Retinal pigment epithelial cell (primary cell): ENCODE measurements at regions not wholly inside any gene's neighbourhood (a gene's known extent, or its start where the extent isn't known, plus 50 kb on each side); places are given as distances from the start of the nearest gene placed in this dataset.

Experiments used
- DNase-seq: peaks from one replicate; pipeline ENCODE4 v3.0.0-alpha.2; 2010; ENCODE audit warnings: low read depth
- H3K4me3 ChIP-seq: 2 replicates; pipeline ENCODE4 v1.5.1; 2011; ENCODE audit warnings: mild to moderate bottlenecking, low read length, control low read depth, moderate library complexity
- TF ChIP-seq, protein P1 (sequence below): conservative IDR thresholded peaks from 2 replicates; pipeline ENCODE4 v1.5.1; 2011; ENCODE audit warnings: low read depth, low read length, control low read depth, inconsistent platforms

DNA sequence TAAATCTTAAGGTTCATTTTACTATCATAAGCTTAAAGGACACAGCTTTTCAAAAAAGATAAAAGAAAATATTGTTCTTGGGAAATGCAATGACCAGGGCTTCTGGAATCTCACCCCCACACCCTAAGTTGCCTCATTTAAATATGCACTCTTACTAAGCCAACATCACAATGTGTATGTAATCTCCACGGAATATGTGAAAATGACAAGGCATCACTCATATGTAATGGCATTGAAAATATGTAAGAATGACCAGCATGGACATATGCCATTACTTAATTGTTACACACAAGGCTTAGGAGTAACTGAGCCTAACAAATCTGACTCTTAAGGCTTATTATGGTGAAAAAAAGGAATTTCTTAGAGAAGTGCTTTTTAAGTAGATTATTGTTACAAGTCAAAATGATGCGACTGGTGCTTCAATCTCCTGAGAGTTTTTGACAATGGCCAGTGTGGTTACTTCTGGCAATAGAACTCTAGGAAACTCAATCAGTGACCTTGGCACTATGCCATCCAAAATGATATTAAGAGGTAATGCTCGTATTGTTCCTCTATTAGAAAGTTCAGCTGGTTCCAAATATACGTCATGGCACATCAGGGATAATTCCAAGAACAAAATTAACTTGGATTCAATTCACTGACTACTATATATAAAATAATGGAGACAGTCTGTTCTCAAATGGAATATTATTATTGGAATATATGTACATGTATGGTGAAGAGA is 290.0 kb upstream of the PLSCR5 start:
- no peak overlapping the region for H3K4me3 ChIP-seq
- peak; percentile 75 for DNase-seq
- TF ChIP-seq, protein P1, sequence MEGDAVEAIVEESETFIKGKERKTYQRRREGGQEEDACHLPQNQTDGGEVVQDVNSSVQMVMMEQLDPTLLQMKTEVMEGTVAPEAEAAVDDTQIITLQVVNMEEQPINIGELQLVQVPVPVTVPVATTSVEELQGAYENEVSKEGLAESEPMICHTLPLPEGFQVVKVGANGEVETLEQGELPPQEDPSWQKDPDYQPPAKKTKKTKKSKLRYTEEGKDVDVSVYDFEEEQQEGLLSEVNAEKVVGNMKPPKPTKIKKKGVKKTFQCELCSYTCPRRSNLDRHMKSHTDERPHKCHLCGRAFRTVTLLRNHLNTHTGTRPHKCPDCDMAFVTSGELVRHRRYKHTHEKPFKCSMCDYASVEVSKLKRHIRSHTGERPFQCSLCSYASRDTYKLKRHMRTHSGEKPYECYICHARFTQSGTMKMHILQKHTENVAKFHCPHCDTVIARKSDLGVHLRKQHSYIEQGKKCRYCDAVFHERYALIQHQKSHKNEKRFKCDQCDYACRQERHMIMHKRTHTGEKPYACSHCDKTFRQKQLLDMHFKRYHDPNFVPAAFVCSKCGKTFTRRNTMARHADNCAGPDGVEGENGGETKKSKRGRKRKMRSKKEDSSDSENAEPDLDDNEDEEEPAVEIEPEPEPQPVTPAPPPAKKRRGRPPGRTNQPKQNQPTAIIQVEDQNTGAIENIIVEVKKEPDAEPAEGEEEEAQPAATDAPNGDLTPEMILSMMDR = no peak

DNA sequence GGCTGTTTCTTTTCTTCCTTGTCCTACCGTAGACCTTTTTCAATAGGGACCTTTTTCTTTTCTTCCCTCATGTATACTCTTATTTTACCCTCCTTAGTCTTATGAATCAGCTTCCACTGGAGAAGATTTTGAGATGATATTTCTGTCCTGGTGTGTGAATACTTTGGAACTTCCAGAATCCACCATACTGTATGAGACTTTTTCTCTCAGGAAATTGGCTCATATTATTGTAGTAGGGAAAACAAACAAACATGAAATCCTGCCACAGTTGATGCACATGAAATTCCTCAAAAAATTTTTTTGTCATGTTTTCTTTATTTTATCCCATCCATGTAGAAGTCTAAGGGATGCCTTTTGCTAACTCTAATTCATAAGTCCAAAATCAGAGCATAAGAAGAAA is 289.3 kb upstream of the PLSCR5 start:
- no peak overlapping the region for H3K4me3 ChIP-seq
- TF ChIP-seq, protein P1 = no peak
- DNase-seq = no peak

DNA sequence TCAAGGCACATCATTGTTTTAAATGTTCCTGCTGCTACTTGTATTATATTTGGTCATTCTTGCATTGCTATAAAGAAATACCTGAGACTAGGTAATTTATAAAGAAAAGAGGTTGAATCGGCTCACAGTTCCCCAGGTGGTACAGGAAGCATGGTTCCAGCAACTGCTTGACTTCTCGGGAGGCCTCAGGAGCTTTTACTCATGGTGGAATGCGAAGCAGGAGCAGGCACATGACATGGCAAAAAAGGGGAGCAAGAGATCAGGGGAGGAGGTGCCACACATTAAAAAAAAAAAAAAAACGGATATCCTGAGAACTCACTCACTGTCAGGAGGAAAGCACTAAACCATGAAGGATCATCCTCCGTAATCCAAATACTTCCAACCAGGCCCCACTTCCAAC is 286.9 kb upstream of the PLSCR5 start:
- no peak overlapping the region for H3K4me3 ChIP-seq
- DNase-seq = no peak
- TF ChIP-seq, protein P1 = no peak

DNA sequence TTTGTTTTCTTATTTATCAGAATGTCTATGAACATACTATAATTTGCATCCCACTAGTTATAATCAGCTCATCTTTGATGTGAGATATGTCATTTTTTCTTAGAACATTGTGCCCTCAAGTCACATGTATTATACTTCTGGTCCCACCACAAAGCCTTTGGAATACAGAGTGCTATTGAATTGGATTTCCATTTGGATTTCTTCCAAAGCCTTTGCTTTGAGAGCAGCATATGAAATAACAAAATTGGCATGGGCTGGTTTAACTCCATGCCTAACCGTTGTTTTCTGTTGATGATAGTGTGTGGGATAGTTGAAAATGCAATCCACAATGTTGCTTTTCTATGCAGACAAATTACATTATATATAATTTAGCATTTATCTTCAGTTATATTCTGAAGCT is 284.5 kb upstream of the PLSCR5 start:
- DNase-seq = no peak
- TF ChIP-seq, protein P1 = no peak
- H3K4me3 ChIP-seq = no peak overlapping the region

DNA sequence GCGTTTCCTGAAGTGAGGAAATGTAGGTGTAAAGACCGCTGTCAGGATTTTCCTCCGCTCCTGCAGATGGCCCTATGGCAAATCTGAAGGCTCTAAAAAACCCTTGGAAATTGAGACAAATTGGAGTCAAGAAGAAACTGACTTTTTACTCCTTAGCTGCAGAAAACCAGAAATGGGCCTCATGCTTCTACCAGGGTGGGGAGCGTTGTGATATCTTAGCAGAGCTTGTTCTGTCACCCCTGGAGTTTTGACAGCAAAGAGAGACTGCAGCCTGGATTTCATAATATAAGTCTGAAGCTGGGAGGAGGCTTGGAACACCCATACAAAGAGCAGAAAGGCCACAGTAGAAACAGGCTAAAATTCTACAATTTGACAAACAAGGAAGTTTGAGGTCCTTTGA is 283.0 kb upstream of the PLSCR5 start:
- no peak for DNase-seq
- TF ChIP-seq, protein P1 = no peak
- no peak overlapping the region for H3K4me3 ChIP-seq

DNA sequence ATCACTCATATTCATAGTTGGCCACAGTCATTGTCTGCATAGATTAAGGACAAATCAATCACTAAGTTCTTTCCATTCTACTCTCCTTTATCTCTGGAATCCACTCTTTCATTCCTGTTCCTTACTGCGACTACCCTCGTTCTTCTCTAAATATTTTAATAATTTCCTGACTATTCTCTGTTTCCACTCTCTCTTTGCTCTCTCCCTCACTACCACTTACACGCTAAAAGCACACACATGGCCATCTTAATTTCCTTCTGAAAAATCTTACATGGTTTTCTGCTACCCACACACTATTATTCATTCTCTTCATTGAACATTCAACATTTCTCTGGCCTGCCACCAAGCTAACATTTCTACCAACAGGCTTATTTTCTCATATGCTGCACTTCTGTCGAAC is 279.6 kb upstream of the PLSCR5 start:
- TF ChIP-seq, protein P1 = no peak
- DNase-seq = no peak
- H3K4me3 ChIP-seq = no peak overlapping the region

DNA sequence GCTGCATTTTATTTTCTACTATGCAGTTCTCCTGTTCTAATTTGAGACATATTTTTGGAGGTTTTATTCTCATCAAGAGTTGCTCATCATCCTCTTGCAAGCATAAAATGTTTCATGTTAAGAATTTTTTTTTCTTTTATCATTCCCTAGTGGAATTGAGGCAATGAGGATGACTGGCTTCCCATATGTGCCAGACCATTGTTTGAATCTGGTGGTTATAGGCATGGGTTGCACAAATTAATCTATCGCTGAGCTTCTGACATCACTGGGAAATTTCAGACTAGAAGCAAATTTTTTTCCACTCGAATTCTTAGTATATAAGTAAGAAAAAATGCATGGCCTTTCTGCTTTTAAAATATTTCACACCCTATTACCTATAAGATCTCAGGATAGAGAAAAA is 279.1 kb upstream of the PLSCR5 start:
- H3K4me3 ChIP-seq = no peak overlapping the region
- TF ChIP-seq, protein P1 = no peak
- DNase-seq = no peak
